HepG2 (cell line): ENCODE measurements at regions not wholly inside any gene's neighbourhood (a gene's known extent, or its start where the extent isn't known, plus 50 kb on each side); places are given as distances from the start of the nearest gene placed in this dataset.

Source experiments
- ATAC-seq: fragments of 200-7000 bp; cut with Tn5 transposase; 3 replicates; pipeline ENCODE4 v1.9.1; 2020; ENCODE audit warnings: mild to moderate bottlenecking, moderate library complexity
- BruUV-seq: library from RNA; stranded (reverse); fragments of 400-500 nt; replicated peaks from 2 replicates; lab custom pipeline; 2021; lab: Mats Ljungman, UMichigan
- CTCF ChIA-PET: fragments of 300-600 bp; formaldehyde crosslinking; extraction: SDS; loops from one replicate; lab custom pipeline; 2021; ENCODE audit warnings: low total read pairs, inconsistent platforms, low intra/inter-chr PET ratio; lab: Yijun Ruan, JAX
- POLR2A ChIA-PET: fragments of 350-600 bp; sonication (Branson Sonifier 250); formaldehyde crosslinking; loops from one replicate; lab custom pipeline; 2020; ENCODE audit warnings: antibody characterized with exemption, inconsistent platforms; lab: Yijun Ruan, JAX
- DNase-seq: peaks from one replicate; pipeline ENCODE4 v3.0.0-alpha.2; 2015; ENCODE audit warnings: low spot score
- FAIRE-seq: peaks from 3 replicates; lab custom pipeline; 2011; peaks lifted over from hg19 to GRCh38; lab: Jason Lieb, UNC
- H2AFZ ChIP-seq: one replicate; pipeline ENCODE4 v1.6.1; 2011; ENCODE audit warnings: low read length, inconsistent platforms
- H3K27ac ChIP-seq: fragments of 300-600 bp; 3 replicates; pipeline ENCODE4 v1.8.0; 2011; ENCODE audit warnings: mixed run types, mild to moderate bottlenecking, mixed read lengths, low read length, inconsistent platforms; ENCODE audit not compliant: insufficient read depth; ENCODE audit errors: extremely low read length
- H3K27me3 ChIP-seq, 2 experiments: fragments of 200-600 bp in 1 of 2; 2 replicates in 1 of 2; 3 replicates in 1 of 2; pipeline versions ENCODE4 v1.6.0 to v1.8.0; 2011; ENCODE audit warnings: low read length in 2 of 2, mild to moderate bottlenecking in 2 of 2, moderate library complexity in 2 of 2, inconsistent platforms in 1 of 2; ENCODE audit not compliant: insufficient read depth in 2 of 2, control insufficient read depth in 1 of 2
- H3K36me3 ChIP-seq, 2 experiments: fragments of 200-600 bp in 1 of 2; replicated peaks in 1 of 2; 2 replicates in 1 of 2; 3 replicates in 1 of 2; pipeline versions ENCODE4 v1.5.1 to v1.8.0; 2011; ENCODE audit warnings: low read length in 2 of 2, inconsistent platforms in 1 of 2; ENCODE audit not compliant: insufficient read depth in 2 of 2, control insufficient read depth in 1 of 2
- H3K4me1 ChIP-seq: 2 replicates; pipeline ENCODE4 v1.5.1; 2012; ENCODE audit warnings: low read length, inconsistent platforms; ENCODE audit not compliant: insufficient read depth
- H3K4me2 ChIP-seq: 2 replicates; pipeline ENCODE4 v1.6.0; 2011; ENCODE audit warnings: low read depth, low read length, inconsistent platforms
- H3K4me3 ChIP-seq, 3 experiments: fragments of 200-600 bp in 1 of 3; sonication (generic), shearing (Covaris generic) in 1 of 3; replicated peaks in 1 of 3; 2 replicates each; pipeline ENCODE4 v1.5.1; 2011 to 2016; ENCODE audit warnings: low read length in 3 of 3, inconsistent platforms in 2 of 3, low read depth in 2 of 3, mild to moderate bottlenecking in 2 of 3, control low read depth in 1 of 3, mixed read lengths in 1 of 3; ENCODE audit not compliant: insufficient read depth in 1 of 3
- H3K79me2 ChIP-seq: one replicate; pipeline ENCODE4 v1.6.1; 2011; ENCODE audit warnings: low read length, inconsistent platforms; ENCODE audit not compliant: insufficient read depth
- H3K9ac ChIP-seq: 2 replicates; pipeline ENCODE4 v1.6.0; 2011; ENCODE audit warnings: mild to moderate bottlenecking, low read depth, low read length, inconsistent platforms; ENCODE audit not compliant: insufficient read depth
- H3K9me3 ChIP-seq: 2 replicates; pipeline ENCODE4 v1.5.1; 2012; ENCODE audit warnings: mild to moderate bottlenecking, low read length
- H4K20me1 ChIP-seq: 2 replicates; pipeline ENCODE4 v1.6.0; 2011; ENCODE audit warnings: inconsistent platforms, mild to moderate bottlenecking, low read length, moderate library complexity; ENCODE audit not compliant: insufficient read depth
- CBX1 ChIP-seq: IDR thresholded peaks from one replicate; pipeline ENCODE4 v1.6.1; 2016; ENCODE audit warnings: antibody characterized with exemption, low read depth
- FOXA1 ChIP-seq, 2 experiments: fragments of 450-650 bp in 1 of 2; sonication (generic) in 1 of 2; formaldehyde crosslinking in 1 of 2; IDR thresholded peaks; 2 replicates each; pipeline versions ENCODE4 v1.4.0 to v1.6.1; 2016 to 2020; ENCODE audit warnings: missing genetic modification reagents in 1 of 2
- MYC ChIP-seq: sonication (generic); formaldehyde crosslinking; IDR thresholded peaks from 2 replicates; pipeline ENCODE4 v1.9.0; 2021; ENCODE audit warnings: missing genetic modification reagents, borderline replicate concordance
- PHB2 ChIP-seq: fragments of 450-650 bp; IDR thresholded peaks from 2 replicates; pipeline ENCODE4 v1.6.1; 2018; ENCODE audit not compliant: partially characterized antibody
- RFX3 ChIP-seq: IDR thresholded peaks from 2 replicates; pipeline ENCODE4 v1.6.1; 2016; ENCODE audit warnings: missing biosample characterization, missing genetic modification reagents
- ZC3H4 ChIP-seq: sonication (generic); formaldehyde crosslinking; IDR thresholded peaks from 2 replicates; pipeline ENCODE4 v1.4.0; 2020; ENCODE audit warnings: missing genetic modification reagents, borderline replicate concordance
- ZFP36 ChIP-seq: fragments of 150-350 bp; IDR thresholded peaks from 2 replicates; pipeline ENCODE4 v1.6.1; 2018; ENCODE audit warnings: borderline replicate concordance, low read length, low read depth; ENCODE audit not compliant: partially characterized antibody
- ZFP36L2 ChIP-seq: sonication (generic); formaldehyde crosslinking; IDR thresholded peaks from 2 replicates; pipeline ENCODE4 v1.4.0; 2020; ENCODE audit warnings: missing genetic modification reagents
- ZNF3 ChIP-seq: IDR thresholded peaks from 2 replicates; pipeline ENCODE4 v1.7.0; 2017; ENCODE audit warnings: inconsistent platforms
- ZNF337 ChIP-seq: sonication (generic); formaldehyde crosslinking; IDR thresholded peaks from 2 replicates; pipeline ENCODE4 v1.5.1; 2020; ENCODE audit warnings: missing genetic modification reagents, low read depth, mild to moderate bottlenecking, borderline replicate concordance
- ZNF33A ChIP-seq: sonication (generic); formaldehyde crosslinking; IDR thresholded peaks from 2 replicates; pipeline ENCODE4 v1.5.1; 2020; ENCODE audit warnings: missing genetic modification reagents, mild to moderate bottlenecking, moderate library complexity, borderline replicate concordance
- ZNF530 ChIP-seq: sonication (generic); formaldehyde crosslinking; IDR thresholded peaks from 2 replicates; pipeline ENCODE4 v1.5.0; 2020; ENCODE audit warnings: low read depth, mild to moderate bottlenecking, missing genetic modification reagents
- ZNF552 ChIP-seq: sonication (generic); formaldehyde crosslinking; IDR thresholded peaks from 2 replicates; pipeline ENCODE4 v1.9.0; 2022; ENCODE audit warnings: missing genetic modification reagents, mild to moderate bottlenecking, borderline replicate concordance
- ZNF788 ChIP-seq: sonication (generic); formaldehyde crosslinking; IDR thresholded peaks from 2 replicates; pipeline ENCODE4 v1.5.0; 2020; ENCODE audit warnings: mild to moderate bottlenecking, missing genetic modification reagents, borderline replicate concordance
- ZSCAN22 ChIP-seq: sonication (generic); formaldehyde crosslinking; IDR thresholded peaks from 2 replicates; pipeline ENCODE4 v1.4.0; 2020; ENCODE audit warnings: mild to moderate bottlenecking, missing genetic modification reagents
- WGBS: methylation state at CpG from one replicate; pipeline ENCODE4 v1.1.6; 2017; ENCODE audit warnings: low lambda C conversion rate; 5-methylcytosine and 5-hydroxymethylcytosine counted together
- in situ Hi-C: cut with HindIII; loops from 2 replicates; pipeline ENCODE4 v1.10.0; 2017; ENCODE audit warnings: low pct_unique_long_range_greater_than_20kb; ENCODE audit not compliant: extremely low pct_ligation_motif_present
- intact Hi-C: fragments of 100-400 bp; cut with micrococcal nuclease; formaldehyde crosslinking; loops from one replicate; pipeline ENCODE4 v1.10.0; 2022; ENCODE audit not compliant: unreplicated experiment
- TF ChIP-seq, protein P1 (sequence below): sonication (generic); formaldehyde crosslinking; IDR thresholded peaks from 2 replicates; pipeline ENCODE4 v1.4.0; 2020; ENCODE audit warnings: mild to moderate bottlenecking, missing genetic modification reagents
- TF ChIP-seq, protein P2 (sequence below): IDR thresholded peaks from 2 replicates; pipeline ENCODE4 v1.6.1; 2016; ENCODE audit warnings: missing genetic modification reagents, missing compliant biosample characterization

DNA sequence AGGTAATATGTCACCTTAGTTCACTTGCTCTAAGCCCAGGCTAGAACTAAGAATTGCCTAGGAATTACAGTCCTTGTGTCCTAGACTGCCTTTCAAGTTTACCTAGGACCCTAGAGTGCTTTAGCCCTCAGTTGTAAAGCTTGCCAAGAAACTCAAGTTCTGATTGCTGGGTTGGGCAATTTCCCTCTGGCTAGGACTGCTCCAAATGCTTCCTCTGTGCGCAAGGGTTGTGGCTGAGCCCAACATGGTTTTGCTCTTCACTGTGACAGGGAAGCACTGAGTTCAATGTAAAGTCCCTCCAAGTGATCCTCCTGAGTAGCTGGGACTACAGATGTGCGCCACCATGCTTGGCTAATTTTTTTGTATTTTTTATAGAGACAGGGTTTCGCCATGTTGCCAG, 102.3 kb upstream of the NEK7 start:
- H3K27ac ChIP-seq, result no peak overlapping the region
- no peaks in the 10 kb centered on the region for H3K79me2 ChIP-seq
- BruUV-seq, result no TSS peak
- no peaks in the 10 kb centered on the region for H3K4me1 ChIP-seq
- ChIA-PET POLR2A (no interaction called here), CTCF (no interaction called here)
- in situ Hi-C loops (no loop called here), intact Hi-C loops (no loop called here)
- TF ChIP-seq ZNF3 (CRISPR knock-in tag), result no peak
- no peak for TF ChIP-seq ZNF33A (CRISPR knock-in tag)
- no peak for TF ChIP-seq CBX1
- TF ChIP-seq ZNF788, result no peak
- TF ChIP-seq ZFP36, result no peak
- no peak for TF ChIP-seq RFX3 (CRISPR knock-in tag)
- no peak for TF ChIP-seq PHB2
- no peak for TF ChIP-seq ZNF552
- TF ChIP-seq, protein P1, sequence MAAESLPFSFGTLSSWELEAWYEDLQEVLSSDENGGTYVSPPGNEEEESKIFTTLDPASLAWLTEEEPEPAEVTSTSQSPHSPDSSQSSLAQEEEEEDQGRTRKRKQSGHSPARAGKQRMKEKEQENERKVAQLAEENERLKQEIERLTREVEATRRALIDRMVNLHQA (CRISPR knock-in tag), result no peak
- no peak for TF ChIP-seq MYC (CRISPR knock-in tag)
- no peak for TF ChIP-seq ZFP36L2 (CRISPR knock-in tag)
- no peak for TF ChIP-seq ZNF530 (CRISPR knock-in tag)
- no peak for TF ChIP-seq FOXA1 (IDR thresholded peaks at IDR 0.05)
- no peak for TF ChIP-seq FOXA1 (CRISPR knock-in tag; IDR thresholded peaks at IDR 0.05)
- no peak for TF ChIP-seq ZNF337 (CRISPR knock-in tag)
- TF ChIP-seq, protein P2, sequence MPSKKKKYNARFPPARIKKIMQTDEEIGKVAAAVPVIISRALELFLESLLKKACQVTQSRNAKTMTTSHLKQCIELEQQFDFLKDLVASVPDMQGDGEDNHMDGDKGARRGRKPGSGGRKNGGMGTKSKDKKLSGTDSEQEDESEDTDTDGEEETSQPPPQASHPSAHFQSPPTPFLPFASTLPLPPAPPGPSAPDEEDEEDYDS (CRISPR knock-in tag), result no peak
- no peak for TF ChIP-seq ZSCAN22
- TF ChIP-seq ZC3H4 (CRISPR knock-in tag), result no peak
- WGBS, result 58% methylated on average over 2 of the region's 3 CpGs
- no peak overlapping the region for H3K9ac ChIP-seq
- FAIRE-seq, result no peak
- H3K9me3 ChIP-seq, result no peaks in the 10 kb centered on the region
- H3K4me2 ChIP-seq, result no peak overlapping the region
- H3K36me3 ChIP-seq, result no peaks in the 10 kb centered on the region
- no peaks in the 10 kb centered on the region for H3K27me3 ChIP-seq
- H2AFZ ChIP-seq, result no peak overlapping the region
- DNase-seq, result no peak
- no peak overlapping the region for H3K4me3 ChIP-seq
- no peaks in the 10 kb centered on the region for H4K20me1 ChIP-seq
- no peak for ATAC-seq
